ENCODE measurements at regions not wholly inside any gene's neighbourhood (a gene's known extent, or its start where the extent isn't known, plus 50 kb on each side); places are given as distances from the start of the nearest gene placed in this dataset.

GRCh38 chr1:231099996-231100767 is 60.1 kb upstream of the FAM89A start:
- TF ChIP-seq EZH2phosphoT487 (conservative IDR thresholded peaks at IDR 0.05; ENCODE audit: low read length): no peak
- TF ChIP-seq, protein P1, sequence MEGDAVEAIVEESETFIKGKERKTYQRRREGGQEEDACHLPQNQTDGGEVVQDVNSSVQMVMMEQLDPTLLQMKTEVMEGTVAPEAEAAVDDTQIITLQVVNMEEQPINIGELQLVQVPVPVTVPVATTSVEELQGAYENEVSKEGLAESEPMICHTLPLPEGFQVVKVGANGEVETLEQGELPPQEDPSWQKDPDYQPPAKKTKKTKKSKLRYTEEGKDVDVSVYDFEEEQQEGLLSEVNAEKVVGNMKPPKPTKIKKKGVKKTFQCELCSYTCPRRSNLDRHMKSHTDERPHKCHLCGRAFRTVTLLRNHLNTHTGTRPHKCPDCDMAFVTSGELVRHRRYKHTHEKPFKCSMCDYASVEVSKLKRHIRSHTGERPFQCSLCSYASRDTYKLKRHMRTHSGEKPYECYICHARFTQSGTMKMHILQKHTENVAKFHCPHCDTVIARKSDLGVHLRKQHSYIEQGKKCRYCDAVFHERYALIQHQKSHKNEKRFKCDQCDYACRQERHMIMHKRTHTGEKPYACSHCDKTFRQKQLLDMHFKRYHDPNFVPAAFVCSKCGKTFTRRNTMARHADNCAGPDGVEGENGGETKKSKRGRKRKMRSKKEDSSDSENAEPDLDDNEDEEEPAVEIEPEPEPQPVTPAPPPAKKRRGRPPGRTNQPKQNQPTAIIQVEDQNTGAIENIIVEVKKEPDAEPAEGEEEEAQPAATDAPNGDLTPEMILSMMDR (IDR thresholded peaks at IDR 0.05; ENCODE audit: insufficient read depth, low read length, poor library complexity, severe bottlenecking): no peak
- H3K27me3 ChIP-seq (ENCODE audit: low read length): no peaks in the 10 kb centered on the region
- no peak overlapping the region for H3K9ac ChIP-seq (ENCODE audit: low read length)
- no peak overlapping the region for H3K27ac ChIP-seq (ENCODE audit: low read depth, low read length)
- H3K36me3 ChIP-seq (ENCODE audit: low read length): no peaks in the 10 kb centered on the region
- no peaks in the 10 kb centered on the region for H4K20me1 ChIP-seq (ENCODE audit: low read depth, low read length)
- no peak overlapping the region for H3K4me2 ChIP-seq (ENCODE audit: low read depth, low read length, poor library complexity, severe bottlenecking)
- H3K9me3 ChIP-seq (ENCODE audit: insufficient read depth, low read length): no peaks in the 10 kb centered on the region
- H3K4me3 ChIP-seq (ENCODE audit: insufficient read depth, low read length, poor library complexity, severe bottlenecking): no peak overlapping the region
- no peaks in the 10 kb centered on the region for H3K79me2 ChIP-seq (ENCODE audit: insufficient read depth, low read length)
- no peaks in the 10 kb centered on the region for H3F3A ChIP-seq (ENCODE audit: insufficient read depth)
- H3K9me2 ChIP-seq (replicated peaks; ENCODE audit: insufficient read depth, low read length): no peaks in the 10 kb centered on the region
- no peak overlapping the region for H2AFZ ChIP-seq (ENCODE audit: low read depth, low read length, severe bottlenecking)

DNA sequence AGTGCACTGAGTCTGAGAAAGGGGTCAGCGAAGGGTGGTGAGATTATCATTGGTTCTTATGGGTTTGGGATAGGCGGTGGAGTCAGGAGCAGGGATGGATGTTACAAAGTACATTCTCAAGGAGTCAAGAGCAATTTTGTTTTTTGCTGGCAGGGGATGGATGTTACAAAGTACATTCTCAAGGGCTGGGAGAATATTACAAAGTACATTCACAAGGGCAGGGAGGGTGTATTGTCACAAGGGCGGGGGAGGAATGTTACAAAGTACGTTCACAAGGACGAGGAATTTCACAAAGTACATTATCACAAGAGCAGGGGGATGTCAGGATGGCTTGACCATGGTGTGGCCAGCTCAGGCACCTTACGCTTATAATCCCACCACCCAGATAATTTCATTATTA is 59.3 kb upstream of the FAM89A start:
- Histone ChIP-seq H3K27ac (ENCODE audit: low read depth, low read length) (no peak overlapping the region), H3K79me2 (ENCODE audit: insufficient read depth, low read length) (no peaks in the 10 kb centered on the region), H3K27me3 (ENCODE audit: low read length) (no peaks in the 10 kb centered on the region), H3K4me2 (ENCODE audit: low read depth, low read length, poor library complexity, severe bottlenecking) (no peak overlapping the region), H3K9me2 (replicated peaks; ENCODE audit: insufficient read depth, low read length) (no peaks in the 10 kb centered on the region), H2AFZ (ENCODE audit: low read depth, low read length, severe bottlenecking) (no peak overlapping the region), H3K36me3 (ENCODE audit: low read length) (no peaks in the 10 kb centered on the region), H3K4me3 (ENCODE audit: insufficient read depth, low read length, poor library complexity, severe bottlenecking) (no peak overlapping the region), H4K20me1 (ENCODE audit: low read depth, low read length) (no peaks in the 10 kb centered on the region), H3F3A (ENCODE audit: insufficient read depth) (no peaks in the 10 kb centered on the region), H3K9ac (ENCODE audit: low read length) (no peak overlapping the region), H3K9me3 (ENCODE audit: insufficient read depth, low read length) (no peaks in the 10 kb centered on the region)
- TF ChIP-seq, protein P1 (IDR thresholded peaks at IDR 0.05; ENCODE audit: insufficient read depth, low read length, poor library complexity, severe bottlenecking): no peak
- TF ChIP-seq EZH2phosphoT487 (conservative IDR thresholded peaks at IDR 0.05; ENCODE audit: low read length): no peak

GRCh38 chr1:231095595-231095994 is 55.5 kb upstream of the FAM89A start:
- no peak overlapping the region for H2AFZ ChIP-seq (ENCODE audit: low read depth, low read length, severe bottlenecking)
- no peaks in the 10 kb centered on the region for H3K27me3 ChIP-seq (ENCODE audit: low read length)
- no peaks in the 10 kb centered on the region for H4K20me1 ChIP-seq (ENCODE audit: low read depth, low read length)
- no peak overlapping the region for H3K4me3 ChIP-seq (ENCODE audit: insufficient read depth, low read length, poor library complexity, severe bottlenecking)
- no peak overlapping the region for H3K9ac ChIP-seq (ENCODE audit: low read length)
- H3K79me2 ChIP-seq (ENCODE audit: insufficient read depth, low read length): no peaks in the 10 kb centered on the region
- no peaks in the 10 kb centered on the region for H3F3A ChIP-seq (ENCODE audit: insufficient read depth)
- no peak overlapping the region for H3K4me2 ChIP-seq (ENCODE audit: low read depth, low read length, poor library complexity, severe bottlenecking)
- H3K27ac ChIP-seq (ENCODE audit: low read depth, low read length): no peak overlapping the region
- no peaks in the 10 kb centered on the region for H3K9me2 ChIP-seq (replicated peaks; ENCODE audit: insufficient read depth, low read length)
- H3K36me3 ChIP-seq (ENCODE audit: low read length): no peaks in the 10 kb centered on the region
- TF ChIP-seq, protein P1 (IDR thresholded peaks at IDR 0.05; ENCODE audit: insufficient read depth, low read length, poor library complexity, severe bottlenecking): no peak
- no peak for TF ChIP-seq EZH2phosphoT487 (conservative IDR thresholded peaks at IDR 0.05; ENCODE audit: low read length)
- H3K9me3 ChIP-seq (ENCODE audit: insufficient read depth, low read length): no peaks in the 10 kb centered on the region
